H1 (cell line): ENCODE measurements at regions not wholly inside any gene's neighbourhood (a gene's known extent, or its start where the extent isn't known, plus 50 kb on each side); places are given as distances from the start of the nearest gene placed in this dataset.

Source experiments
- BCL11A ChIP-seq, 2 experiments: IDR thresholded peaks; one replicate each; pipeline ENCODE4 v1.6.1; 2011; ENCODE audit warnings: low read depth in 2 of 2, low read length in 2 of 2, mild to moderate bottlenecking in 2 of 2
- CBX5 ChIP-seq: fragments of 300-800, 300-1000 bp; sonication (generic); IDR thresholded peaks from 2 replicates; pipeline ENCODE4 v1.7.1; 2016; ENCODE audit warnings: antibody characterized with exemption, low read length, low read depth
- JUND ChIP-seq: IDR thresholded peaks from 2 replicates; pipeline ENCODE4 v1.6.1; 2011; ENCODE audit warnings: mild to moderate bottlenecking, improper control_type of control experiment, low read length
- NANOG ChIP-seq: IDR thresholded peaks from 2 replicates; pipeline ENCODE4 v1.6.1; 2011; ENCODE audit warnings: low read length, low read depth, mild to moderate bottlenecking, inconsistent platforms; ENCODE audit not compliant: insufficient read depth, poor library complexity, severe bottlenecking
- RAD21 ChIP-seq, 2 experiments: IDR thresholded peaks in 1 of 2; conservative IDR thresholded peaks in 1 of 2; 2 replicates each; pipeline ENCODE4 v1.6.1; 2011; ENCODE audit warnings: low read depth in 2 of 2, low read length in 2 of 2, improper control_type of control experiment in 1 of 2, inconsistent platforms in 1 of 2, mild to moderate bottlenecking in 1 of 2, moderate library complexity in 1 of 2
- SIRT6 ChIP-seq: IDR thresholded peaks from one replicate; pipeline ENCODE4 v1.7.1; 2012; ENCODE audit warnings: low read length, inconsistent platforms
- SRF ChIP-seq: IDR thresholded peaks from 2 replicates; pipeline ENCODE4 v1.6.1; 2011; ENCODE audit warnings: mild to moderate bottlenecking, low read depth, low read length, moderate library complexity
- TF ChIP-seq, protein P1 (sequence below): IDR thresholded peaks from 2 replicates; pipeline ENCODE4 v1.6.1; 2011; ENCODE audit warnings: low read depth, mild to moderate bottlenecking, low read length; ENCODE audit not compliant: insufficient read depth

DNA sequence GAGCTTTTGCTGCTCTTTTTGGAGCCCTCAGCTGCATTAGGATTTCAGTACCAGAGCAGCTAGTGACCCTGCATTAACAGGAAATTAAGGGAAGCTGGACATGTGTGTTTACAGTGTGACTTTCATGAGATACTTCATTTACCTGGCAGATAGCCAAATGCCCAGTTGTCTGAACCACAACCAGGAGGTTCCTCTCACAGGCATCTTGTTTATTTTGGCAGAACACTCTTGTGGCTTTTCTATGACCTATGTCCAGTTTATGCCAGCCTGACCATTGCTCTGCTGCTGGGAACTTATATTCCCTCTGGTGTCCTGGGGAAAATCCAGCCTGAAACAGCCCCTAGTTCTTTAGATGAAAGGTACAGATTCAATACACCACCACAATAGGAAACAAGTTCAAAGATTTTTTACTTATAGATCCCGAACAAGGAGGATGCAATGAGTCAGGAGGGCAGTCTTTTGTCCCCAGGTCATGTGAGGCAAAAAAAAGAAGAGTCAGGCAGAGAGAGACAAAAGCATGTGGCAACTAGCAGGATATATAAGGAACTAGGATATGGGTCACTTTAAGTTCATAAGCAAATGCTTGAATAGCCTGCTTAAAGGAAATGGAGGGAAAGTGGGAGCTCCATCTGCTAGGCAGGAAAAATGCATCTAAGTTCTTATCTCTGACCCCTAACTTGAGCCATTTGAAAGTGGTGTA is 379.3 kb downstream of the INSC start (continued):
- no peak for TF ChIP-seq SIRT6
- no peak for TF ChIP-seq CBX5
- TF ChIP-seq NANOG: no peak
- TF ChIP-seq, protein P1, sequence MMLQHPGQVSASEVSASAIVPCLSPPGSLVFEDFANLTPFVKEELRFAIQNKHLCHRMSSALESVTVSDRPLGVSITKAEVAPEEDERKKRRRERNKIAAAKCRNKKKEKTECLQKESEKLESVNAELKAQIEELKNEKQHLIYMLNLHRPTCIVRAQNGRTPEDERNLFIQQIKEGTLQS: no peak
- TF ChIP-seq JUND: no peak
- no peak for TF ChIP-seq BCL11A (IDR thresholded peaks at IDR 0.05; ENCODE audit: low read depth in 2 of 2, low read length in 2 of 2)
- no peak for TF ChIP-seq RAD21 (IDR thresholded peaks at IDR 0.05 in 1 of 2, conservative IDR thresholded peaks at IDR 0.05 in 1 of 2; ENCODE audit: low read depth in 2 of 2, low read length in 2 of 2)
- TF ChIP-seq SRF: no peak
